HEK293 (cell line): ENCODE measurements at regions not wholly inside any gene's neighbourhood (a gene's known extent, or its start where the extent isn't known, plus 50 kb on each side); places are given as distances from the start of the nearest gene placed in this dataset.

Source experiments
- CTCF ChIP-seq: fragments of 450-650 bp; formaldehyde crosslinking; IDR thresholded peaks from 2 replicates; pipeline ENCODE4 v1.5.1; 2016; ENCODE audit warnings: missing biosample characterization, missing genetic modification characterization
- HOXC10 ChIP-seq: sonication (generic); formaldehyde crosslinking; IDR thresholded peaks from 2 replicates; pipeline ENCODE4 v1.8.1; 2023; ENCODE audit warnings: mild to moderate bottlenecking, missing genetic modification reagents
- ZFP3 ChIP-seq: fragments of 450-650 bp; formaldehyde crosslinking; IDR thresholded peaks from 2 replicates; pipeline ENCODE4 v1.5.1; 2016; ENCODE audit warnings: low read depth, missing biosample characterization, missing genetic modification characterization
- ZNF302 ChIP-seq: fragments of 450-650 bp; formaldehyde crosslinking; IDR thresholded peaks from 2 replicates; pipeline ENCODE4 v1.5.1; 2016; ENCODE audit warnings: missing biosample characterization, missing genetic modification characterization, low read depth
- ZNF529 ChIP-seq: fragments of 450-650 bp; formaldehyde crosslinking; IDR thresholded peaks from 2 replicates; pipeline ENCODE4 v1.5.1; 2017; ENCODE audit warnings: missing genetic modification characterization, missing biosample characterization; ENCODE audit not compliant: insufficient replicate concordance

GRCh38 chr1:213606252-213606820, 381.4 kb upstream of the PROX1 start:
- TF ChIP-seq CTCF (tag by site-specific recombination) (no peak), ZFP3 (tag by site-specific recombination) (no peak), HOXC10 (CRISPR knock-in tag) (no peak), ZNF529 (tag by site-specific recombination) (no peak), ZNF302 (tag by site-specific recombination) (no peak)
